CD8-positive, alpha-beta memory T cell (primary cell): ENCODE measurements at regions not wholly inside any gene's neighbourhood (a gene's known extent, or its start where the extent isn't known, plus 50 kb on each side); places are given as distances from the start of the nearest gene placed in this dataset.
A peak's percentile ranks its signal among the peaks of the same experiment; 100 is the strongest.

Experiments used
- CTCF ChIA-PET: fragments of 350-600 bp; sonication (Branson Sonifier 250); formaldehyde crosslinking; loops from one replicate; lab custom pipeline; 2021; ENCODE audit warnings: antibody characterized with exemption; lab: Charles Lee
- POLR2A ChIA-PET: fragments of 350-600 bp; sonication (Branson Sonifier 250); formaldehyde crosslinking; loops from one replicate; lab custom pipeline; 2021; ENCODE audit warnings: antibody characterized with exemption; lab: Charles Lee
- DNase-seq, 5 donors: peaks; one replicate each; pipeline versions ENCODE4 v3.0.0 to v3.0.0-alpha.2; 2020 to 2022; ENCODE audit warnings: mixed read lengths in 1 of 5
- H3K27ac ChIP-seq: one replicate; pipeline ENCODE4 v1.7.0; 2013; ENCODE audit warnings: low read depth, mild to moderate bottlenecking, low read length, moderate library complexity
- H3K27me3 ChIP-seq: 2 replicates; pipeline ENCODE4 v1.7.0; 2013; ENCODE audit warnings: low read length, mild to moderate bottlenecking; ENCODE audit not compliant: insufficient read depth, poor library complexity, severe bottlenecking
- H3K36me3 ChIP-seq: 2 replicates; pipeline ENCODE4 v1.7.0; 2013; ENCODE audit warnings: mild to moderate bottlenecking, low read length, moderate library complexity; ENCODE audit not compliant: insufficient read depth
- H3K4me1 ChIP-seq: 2 replicates; pipeline ENCODE4 v1.7.0; 2013; ENCODE audit warnings: mild to moderate bottlenecking, low read length, moderate library complexity; ENCODE audit not compliant: insufficient read depth
- H3K4me3 ChIP-seq: 2 replicates; pipeline ENCODE4 v1.7.0; 2013; ENCODE audit warnings: mild to moderate bottlenecking, low read length
- H3K9me3 ChIP-seq: 2 replicates; pipeline ENCODE4 v1.7.0; 2013; ENCODE audit warnings: mild to moderate bottlenecking, low read length
- H3K27ac Mint-ChIP-seq, 8 donors: one replicate each; pipeline ENCODE4 v1.8.0; 2020 to 2021; ENCODE audit warnings: mixed read lengths in 8 of 8, mild to moderate bottlenecking in 6 of 8, inconsistent platforms in 3 of 8, moderate library complexity in 3 of 8
- H3K27me3 Mint-ChIP-seq, 2 donors: one replicate each; pipeline ENCODE4 v1.8.0; 2020 to 2021; ENCODE audit warnings: mixed read lengths in 2 of 2, mild to moderate bottlenecking in 1 of 2, moderate library complexity in 1 of 2
- H3K36me3 Mint-ChIP-seq, 3 donors: one replicate each; pipeline ENCODE4 v1.8.0; 2020 to 2021; ENCODE audit warnings: mixed read lengths in 3 of 3, inconsistent platforms in 1 of 3, mild to moderate bottlenecking in 1 of 3
- H3K4me1 Mint-ChIP-seq, 3 donors: one replicate each; pipeline ENCODE4 v1.8.0; 2020 to 2021; ENCODE audit warnings: mixed read lengths in 3 of 3, inconsistent platforms in 1 of 3, mild to moderate bottlenecking in 1 of 3
- H3K4me3 Mint-ChIP-seq, 7 donors: one replicate each; pipeline ENCODE4 v1.8.0; 2020 to 2021; ENCODE audit warnings: mixed read lengths in 7 of 7, mild to moderate bottlenecking in 6 of 7, moderate library complexity in 4 of 7, inconsistent platforms in 2 of 7
- H3K9me3 Mint-ChIP-seq, 5 donors: one replicate each; pipeline ENCODE4 v1.8.0; 2020 to 2022; ENCODE audit warnings: mixed read lengths in 5 of 5, mild to moderate bottlenecking in 3 of 5, moderate library complexity in 2 of 5, inconsistent platforms in 1 of 5

DNA sequence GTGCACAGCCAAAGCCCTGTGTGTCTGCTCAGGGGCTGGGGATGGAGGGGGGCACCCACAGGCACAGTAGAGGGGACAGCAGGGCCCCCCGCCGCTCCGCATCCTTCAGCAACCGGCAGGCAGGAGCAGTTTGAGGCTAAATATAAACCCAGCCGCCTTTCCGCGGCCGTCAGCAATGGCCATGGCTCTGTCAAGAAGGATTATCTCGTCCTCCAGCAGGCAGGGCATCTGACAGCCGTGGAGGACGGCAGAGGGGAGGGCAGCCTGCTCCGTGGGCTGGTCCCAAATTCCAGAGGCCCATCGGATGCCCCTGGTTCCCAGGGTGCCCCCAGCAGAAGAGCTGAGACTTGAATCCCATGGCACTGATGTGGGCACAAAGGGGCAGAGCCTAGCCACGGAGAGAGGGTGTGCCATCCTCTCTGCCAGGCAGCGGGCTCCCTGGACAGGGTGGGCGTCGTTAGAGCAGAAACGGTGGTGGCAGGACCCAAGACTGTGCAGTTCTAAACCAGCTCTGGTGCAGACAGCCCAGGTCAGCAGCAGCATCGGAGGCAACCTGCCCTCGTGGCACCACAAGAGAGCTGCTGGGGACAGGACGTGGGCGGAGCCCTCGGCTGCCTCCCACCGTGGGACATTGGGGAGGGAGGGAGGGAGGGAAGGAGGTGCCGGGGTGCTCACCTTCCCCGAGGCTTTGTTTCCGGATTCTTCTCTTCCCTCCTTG, 198.8 kb upstream of the CIBAR2 start:
- Histone ChIP-seq H3K27ac (no peak overlapping the region), H3K36me3 (no peaks in the 10 kb centered on the region), H3K4me1 (peaks cover 52% of the 10 kb centered on the region), H3K4me3 (peak overlapping the region; percentile 43), H3K27me3 (no peaks in the 10 kb centered on the region), H3K9me3 (no peaks in the 10 kb centered on the region)
- H3K36me3 Mint-ChIP-seq = no peaks in the 10 kb centered on the region
- peaks cover 8 to 31% of the 10 kb centered on the region in 2 donors for H3K27me3 Mint-ChIP-seq
- H3K27ac Mint-ChIP-seq = peak overlapping the region in 1 of 8 donors; percentile 33
- peak in 1 of 5 donors; percentile 50 for DNase-seq
- no peaks in the 10 kb centered on the region for H3K9me3 Mint-ChIP-seq
- peak overlapping the region in 4 of 7 donors; percentile 24 to 64 (median 38) for H3K4me3 Mint-ChIP-seq
- ChIA-PET POLR2A (no interaction called here), CTCF (no interaction called here)
- peaks cover 12 to 28% (median 21%) of the 10 kb centered on the region in 3 donors for H3K4me1 Mint-ChIP-seq

- no peaks in the 10 kb centered on the region for H3K27me3 ChIP-seq
- no peaks in the 10 kb centered on the region for H3K36me3 ChIP-seq
- H3K27me3 Mint-ChIP-seq = peaks cover 6 to 31% of the 10 kb centered on the region in 2 donors
- H3K27ac ChIP-seq = no peak overlapping the region
- H3K36me3 Mint-ChIP-seq = no peaks in the 10 kb centered on the region
- H3K9me3 ChIP-seq = no peaks in the 10 kb centered on the region
- peaks cover 44% of the 10 kb centered on the region for H3K4me1 ChIP-seq
- H3K27ac Mint-ChIP-seq = no peak overlapping the region
- H3K9me3 Mint-ChIP-seq = no peaks in the 10 kb centered on the region
- ChIA-PET CTCF (no interaction called here), POLR2A (no interaction called here)
- no peak overlapping the region for H3K4me3 ChIP-seq
- H3K4me3 Mint-ChIP-seq = peak overlapping the region in 1 of 7 donors; percentile 47
- DNase-seq = no peak
- peaks cover 8 to 23% (median 16%) of the 10 kb centered on the region in 3 donors for H3K4me1 Mint-ChIP-seq
Measured at GRCh38 chr16:85311741-85312140, 199.5 kb upstream of the CIBAR2 start.

- POLR2A ChIA-PET = no interaction called here
- DNase-seq = no peak
- Histone ChIP-seq H3K27ac (no peak overlapping the region), H3K36me3 (no peaks in the 10 kb centered on the region), H3K4me1 (peaks cover 42% of the 10 kb centered on the region), H3K9me3 (no peaks in the 10 kb centered on the region), H3K4me3 (no peak overlapping the region), H3K27me3 (no peaks in the 10 kb centered on the region)
- no peak overlapping the region for H3K27ac Mint-ChIP-seq
- H3K27me3 Mint-ChIP-seq = peaks cover 8 to 30% of the 10 kb centered on the region in 2 donors
- H3K4me3 Mint-ChIP-seq = peak overlapping the region in 1 of 7 donors; percentile 20
- CTCF ChIA-PET = no interaction called here
- peaks cover 8 to 23% (median 16%) of the 10 kb centered on the region in 3 donors for H3K4me1 Mint-ChIP-seq
- no peaks in the 10 kb centered on the region for H3K36me3 Mint-ChIP-seq
- no peaks in the 10 kb centered on the region for H3K9me3 Mint-ChIP-seq
Measured at GRCh38 chr16:85312174-85312573, 199.9 kb upstream of the CIBAR2 start.

- no peaks in the 10 kb centered on the region for H3K36me3 Mint-ChIP-seq
- no peaks in the 10 kb centered on the region for H3K36me3 ChIP-seq
- DNase-seq = no peak
- H3K9me3 ChIP-seq = no peaks in the 10 kb centered on the region
- no peak overlapping the region for H3K27ac Mint-ChIP-seq
- H3K27ac ChIP-seq = no peak overlapping the region
- peaks cover 38% of the 10 kb centered on the region for H3K4me1 ChIP-seq
- no peak overlapping the region for H3K4me3 Mint-ChIP-seq
- no peaks in the 10 kb centered on the region for H3K27me3 ChIP-seq
- POLR2A ChIA-PET = no interaction called here
- no peak overlapping the region for H3K4me3 ChIP-seq
- peaks cover 8 to 23% (median 16%) of the 10 kb centered on the region in 3 donors for H3K4me1 Mint-ChIP-seq
- H3K9me3 Mint-ChIP-seq = no peaks in the 10 kb centered on the region
- H3K27me3 Mint-ChIP-seq = peaks cover 10 to 24% of the 10 kb centered on the region in 2 donors
- CTCF ChIA-PET = no interaction called here
Measured at GRCh38 chr16:85312642-85313525, 200.6 kb upstream of the CIBAR2 start.

- H3K4me1 ChIP-seq = peaks cover 31% of the 10 kb centered on the region
Measured at GRCh38 chr16:85313526-85314301, 201.4 kb upstream of the CIBAR2 start.

GRCh38 chr16:85314512-85314971, 202.3 kb upstream of the CIBAR2 start:
- Mint-ChIP-seq H3K27me3 (peaks cover 4 to 17% of the 10 kb centered on the region in 2 donors), H3K36me3 (no peaks in the 10 kb centered on the region), H3K4me1 (peaks cover 8 to 18% (median 13%) of the 10 kb centered on the region in 3 donors), H3K27ac (peak overlapping the region in 1 of 8 donors; percentile 65), H3K4me3 (peak overlapping the region in 1 of 7 donors; percentile 52), H3K9me3 (no peaks in the 10 kb centered on the region)
- H3K36me3 ChIP-seq = no peaks in the 10 kb centered on the region
- no peaks in the 10 kb centered on the region for H3K9me3 ChIP-seq
- no peak overlapping the region for H3K4me3 ChIP-seq
- H3K4me1 ChIP-seq = peaks cover 24% of the 10 kb centered on the region
- H3K27ac ChIP-seq = no peak overlapping the region
- POLR2A ChIA-PET = no interaction called here
- no peaks in the 10 kb centered on the region for H3K27me3 ChIP-seq
- CTCF ChIA-PET = no interaction called here
- DNase-seq = no peak

More at GRCh38 chr16:85313526-85314301, 201.4 kb upstream of the CIBAR2 start:
- Mint-ChIP-seq H3K4me3 (no peak overlapping the region), H3K27me3 (peaks cover 5 to 17% of the 10 kb centered on the region in 2 donors), H3K9me3 (no peaks in the 10 kb centered on the region), H3K27ac (peak overlapping the region in 1 of 8 donors; percentile 36), H3K36me3 (no peaks in the 10 kb centered on the region), H3K4me1 (peaks cover 8 to 18% (median 13%) of the 10 kb centered on the region in 3 donors)
- CTCF ChIA-PET = no interaction called here
- no peak overlapping the region for H3K4me3 ChIP-seq
- no peaks in the 10 kb centered on the region for H3K27me3 ChIP-seq
- no peaks in the 10 kb centered on the region for H3K36me3 ChIP-seq
- POLR2A ChIA-PET = no interaction called here
- no peaks in the 10 kb centered on the region for H3K9me3 ChIP-seq
- no peak overlapping the region for H3K27ac ChIP-seq
- DNase-seq = no peak

DNA sequence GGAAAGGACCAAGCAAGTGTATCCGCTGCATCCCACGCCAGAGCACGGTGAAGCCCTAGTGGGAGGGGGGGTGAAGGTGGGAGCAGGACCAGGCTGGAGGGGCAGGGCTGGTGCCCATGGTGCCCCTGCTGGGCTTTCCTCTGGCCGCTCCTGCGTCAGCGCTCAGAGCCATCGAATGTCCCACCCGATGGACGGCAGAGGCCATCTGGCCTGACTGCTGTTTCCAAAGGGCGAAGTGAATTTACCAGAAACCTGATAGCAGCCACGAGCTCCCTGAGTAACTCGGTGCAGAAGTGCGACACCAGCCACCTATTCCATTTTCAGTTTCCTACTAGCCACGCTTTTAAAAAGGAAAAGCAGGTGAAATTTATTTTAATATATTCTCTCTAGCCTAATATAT, 203.6 kb upstream of the CIBAR2 start:
- no peaks in the 10 kb centered on the region for H3K9me3 ChIP-seq
- ChIA-PET POLR2A (no interaction called here), CTCF (no interaction called here)
- Mint-ChIP-seq H3K9me3 (no peaks in the 10 kb centered on the region), H3K4me1 (peaks cover 8 to 12% (median 11%) of the 10 kb centered on the region in 3 donors), H3K27ac (no peak overlapping the region), H3K36me3 (no peaks in the 10 kb centered on the region), H3K4me3 (no peak overlapping the region), H3K27me3 (peaks cover 7 to 18% of the 10 kb centered on the region in 2 donors)
- H3K36me3 ChIP-seq = no peaks in the 10 kb centered on the region
- peaks cover 12% of the 10 kb centered on the region for H3K4me1 ChIP-seq
- no peak overlapping the region for H3K27ac ChIP-seq
- H3K4me3 ChIP-seq = no peak overlapping the region
- DNase-seq = no peak
- no peaks in the 10 kb centered on the region for H3K27me3 ChIP-seq
